ENCODE measurements at regions not wholly inside any gene's neighbourhood (a gene's known extent, or its start where the extent isn't known, plus 50 kb on each side); places are given as distances from the start of the nearest gene placed in this dataset.

DNA sequence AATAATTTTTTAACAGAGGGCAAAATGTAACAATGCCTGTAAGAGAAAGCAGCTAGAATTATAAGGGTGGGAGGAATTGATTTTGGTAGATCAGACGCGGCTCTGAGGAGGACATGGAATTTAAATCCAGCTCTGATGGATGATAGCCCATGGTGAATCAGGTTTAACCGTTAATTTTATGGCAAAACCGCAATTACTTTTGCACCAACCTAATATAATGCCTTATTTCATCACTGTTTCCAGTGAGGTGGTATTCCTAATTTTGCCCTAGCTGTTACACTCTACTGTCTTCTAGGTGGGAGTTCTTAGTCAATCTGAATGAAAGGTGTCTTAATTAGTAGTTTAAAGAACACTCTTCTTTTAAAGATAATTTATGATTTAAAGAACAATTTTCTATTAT lies 198.3 kb upstream of the SMLR1 start:
- H3K4me2 ChIP-seq (ENCODE audit: low read depth, low read length) = no peak overlapping the region
- TF ChIP-seq EZH2phosphoT487 (IDR thresholded peaks at IDR 0.05; ENCODE audit: low read length) (no peak), EZH2 (optimal IDR thresholded peaks at IDR 0.05; ENCODE audit: low read depth, low read length) (no peak)
- TF ChIP-seq, protein P1, sequence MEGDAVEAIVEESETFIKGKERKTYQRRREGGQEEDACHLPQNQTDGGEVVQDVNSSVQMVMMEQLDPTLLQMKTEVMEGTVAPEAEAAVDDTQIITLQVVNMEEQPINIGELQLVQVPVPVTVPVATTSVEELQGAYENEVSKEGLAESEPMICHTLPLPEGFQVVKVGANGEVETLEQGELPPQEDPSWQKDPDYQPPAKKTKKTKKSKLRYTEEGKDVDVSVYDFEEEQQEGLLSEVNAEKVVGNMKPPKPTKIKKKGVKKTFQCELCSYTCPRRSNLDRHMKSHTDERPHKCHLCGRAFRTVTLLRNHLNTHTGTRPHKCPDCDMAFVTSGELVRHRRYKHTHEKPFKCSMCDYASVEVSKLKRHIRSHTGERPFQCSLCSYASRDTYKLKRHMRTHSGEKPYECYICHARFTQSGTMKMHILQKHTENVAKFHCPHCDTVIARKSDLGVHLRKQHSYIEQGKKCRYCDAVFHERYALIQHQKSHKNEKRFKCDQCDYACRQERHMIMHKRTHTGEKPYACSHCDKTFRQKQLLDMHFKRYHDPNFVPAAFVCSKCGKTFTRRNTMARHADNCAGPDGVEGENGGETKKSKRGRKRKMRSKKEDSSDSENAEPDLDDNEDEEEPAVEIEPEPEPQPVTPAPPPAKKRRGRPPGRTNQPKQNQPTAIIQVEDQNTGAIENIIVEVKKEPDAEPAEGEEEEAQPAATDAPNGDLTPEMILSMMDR (IDR thresholded peaks at IDR 0.05; ENCODE audit: low read length) = no peak
- H3K9me2 ChIP-seq (replicated peaks; ENCODE audit: insufficient read depth, low read length) = no peaks in the 10 kb centered on the region
- no peak overlapping the region for H2AFZ ChIP-seq (ENCODE audit: low read length)
- no peaks in the 10 kb centered on the region for H3K79me2 ChIP-seq (ENCODE audit: low read length)
- H3K4me1 ChIP-seq (ENCODE audit: low read length) = no peaks in the 10 kb centered on the region
- H3K9me3 ChIP-seq (replicated peaks; ENCODE audit: insufficient read depth, low read length) = no peaks in the 10 kb centered on the region
- H3F3A ChIP-seq (ENCODE audit: insufficient read depth, low read length) = no peaks in the 10 kb centered on the region
- no peak overlapping the region for H3K9ac ChIP-seq (ENCODE audit: low read length)
- H3K27ac ChIP-seq (ENCODE audit: low read length) = no peak overlapping the region
- DNase-seq = no peak
- no peaks in the 10 kb centered on the region for H3K27me3 ChIP-seq (replicated peaks; ENCODE audit: insufficient read depth, low read length)
- H4K20me1 ChIP-seq (ENCODE audit: insufficient read depth, low read length) = no peaks in the 10 kb centered on the region
- H3K36me3 ChIP-seq (replicated peaks; ENCODE audit: insufficient read depth, low read length) = no peaks in the 10 kb centered on the region
- H3K4me3 ChIP-seq (ENCODE audit: low read length) = no peak overlapping the region

DNA sequence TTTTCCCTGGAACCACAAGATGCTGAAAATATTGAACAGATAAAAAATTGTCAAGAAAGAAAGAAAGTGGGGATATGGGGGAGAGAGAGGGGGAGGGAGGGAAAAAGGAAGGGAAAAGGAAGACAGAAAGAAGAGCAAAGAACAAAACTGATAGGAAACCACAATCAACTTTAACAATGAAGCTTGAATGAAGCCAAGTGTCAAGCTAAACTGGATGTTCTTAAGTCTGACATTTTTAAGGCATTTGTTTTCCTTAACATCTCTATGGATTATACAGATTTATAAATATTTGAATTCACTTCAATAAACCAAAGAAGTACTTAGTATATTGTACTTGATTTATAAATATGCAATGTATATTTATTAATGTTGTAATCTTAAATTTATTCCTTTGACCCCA lies 197.6 kb upstream of the SMLR1 start:
- TF ChIP-seq EZH2 (optimal IDR thresholded peaks at IDR 0.05; ENCODE audit: low read depth, low read length) (no peak), EZH2phosphoT487 (IDR thresholded peaks at IDR 0.05; ENCODE audit: low read length) (no peak)
- TF ChIP-seq, protein P1 (IDR thresholded peaks at IDR 0.05; ENCODE audit: low read length) = no peak
- H3F3A ChIP-seq (ENCODE audit: insufficient read depth, low read length) = no peaks in the 10 kb centered on the region

DNA sequence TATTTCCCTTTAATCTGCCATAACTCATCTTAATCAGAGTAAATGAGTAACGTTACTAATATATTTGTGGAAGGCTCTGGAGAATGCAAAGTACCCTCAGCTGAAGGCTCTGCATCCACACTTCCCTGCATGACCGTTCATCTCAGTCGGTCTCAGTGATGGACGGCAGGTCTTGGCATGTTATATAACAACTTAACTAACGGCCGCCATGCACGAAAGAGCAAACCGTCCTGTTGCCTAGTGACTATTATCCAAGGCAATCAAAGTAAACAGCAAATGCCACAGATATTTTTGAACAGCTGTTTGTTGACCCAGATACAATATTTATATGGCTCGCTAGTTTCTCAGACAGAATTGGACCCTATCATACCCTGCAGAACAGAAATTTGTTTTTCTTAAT lies 194.9 kb upstream of the SMLR1 start:
- no peak overlapping the region for H3K4me3 ChIP-seq (ENCODE audit: low read length)
- no peaks in the 10 kb centered on the region for H3K27me3 ChIP-seq (replicated peaks; ENCODE audit: insufficient read depth, low read length)
- H3K4me2 ChIP-seq (ENCODE audit: low read depth, low read length) = no peak overlapping the region
- no peaks in the 10 kb centered on the region for H3K79me2 ChIP-seq (ENCODE audit: low read length)
- H3K36me3 ChIP-seq (replicated peaks; ENCODE audit: insufficient read depth, low read length) = no peaks in the 10 kb centered on the region
- H2AFZ ChIP-seq (ENCODE audit: low read length) = no peak overlapping the region
- no peak for DNase-seq
- H3K9ac ChIP-seq (ENCODE audit: low read length) = no peak overlapping the region
- H3K9me2 ChIP-seq (replicated peaks; ENCODE audit: insufficient read depth, low read length) = no peaks in the 10 kb centered on the region
- TF ChIP-seq EZH2 (optimal IDR thresholded peaks at IDR 0.05; ENCODE audit: low read depth, low read length) (no peak), EZH2phosphoT487 (IDR thresholded peaks at IDR 0.05; ENCODE audit: low read length) (no peak)
- TF ChIP-seq, protein P1 (IDR thresholded peaks at IDR 0.05; ENCODE audit: low read length) = no peak
- H3F3A ChIP-seq (ENCODE audit: insufficient read depth, low read length) = no peaks in the 10 kb centered on the region
- H3K4me1 ChIP-seq (ENCODE audit: low read length) = no peaks in the 10 kb centered on the region
- no peaks in the 10 kb centered on the region for H4K20me1 ChIP-seq (ENCODE audit: insufficient read depth, low read length)
- no peaks in the 10 kb centered on the region for H3K9me3 ChIP-seq (replicated peaks; ENCODE audit: insufficient read depth, low read length)
- H3K27ac ChIP-seq (ENCODE audit: low read length) = no peak overlapping the region

More for the DNA sequence above, 197.6 kb upstream of the SMLR1 start:
- Histone ChIP-seq H3K4me1 (ENCODE audit: low read length) (no peaks in the 10 kb centered on the region), H3K4me2 (ENCODE audit: low read depth, low read length) (no peak overlapping the region), H3K36me3 (replicated peaks; ENCODE audit: insufficient read depth, low read length) (no peaks in the 10 kb centered on the region), H3K9me2 (replicated peaks; ENCODE audit: insufficient read depth, low read length) (no peaks in the 10 kb centered on the region), H3K9me3 (replicated peaks; ENCODE audit: insufficient read depth, low read length) (no peaks in the 10 kb centered on the region), H3K79me2 (ENCODE audit: low read length) (no peaks in the 10 kb centered on the region), H2AFZ (ENCODE audit: low read length) (no peak overlapping the region), H3K27ac (ENCODE audit: low read length) (no peak overlapping the region), H3K27me3 (replicated peaks; ENCODE audit: insufficient read depth, low read length) (no peaks in the 10 kb centered on the region), H3K4me3 (ENCODE audit: low read length) (no peak overlapping the region), H3K9ac (ENCODE audit: low read length) (no peak overlapping the region), H4K20me1 (ENCODE audit: insufficient read depth, low read length) (no peaks in the 10 kb centered on the region)
- no peak for DNase-seq

Measured in MM.1S (cell line).